ENCODE measurements at regions not wholly inside any gene's neighbourhood (a gene's known extent, or its start where the extent isn't known, plus 50 kb on each side); places are given as distances from the start of the nearest gene placed in this dataset.

DNA sequence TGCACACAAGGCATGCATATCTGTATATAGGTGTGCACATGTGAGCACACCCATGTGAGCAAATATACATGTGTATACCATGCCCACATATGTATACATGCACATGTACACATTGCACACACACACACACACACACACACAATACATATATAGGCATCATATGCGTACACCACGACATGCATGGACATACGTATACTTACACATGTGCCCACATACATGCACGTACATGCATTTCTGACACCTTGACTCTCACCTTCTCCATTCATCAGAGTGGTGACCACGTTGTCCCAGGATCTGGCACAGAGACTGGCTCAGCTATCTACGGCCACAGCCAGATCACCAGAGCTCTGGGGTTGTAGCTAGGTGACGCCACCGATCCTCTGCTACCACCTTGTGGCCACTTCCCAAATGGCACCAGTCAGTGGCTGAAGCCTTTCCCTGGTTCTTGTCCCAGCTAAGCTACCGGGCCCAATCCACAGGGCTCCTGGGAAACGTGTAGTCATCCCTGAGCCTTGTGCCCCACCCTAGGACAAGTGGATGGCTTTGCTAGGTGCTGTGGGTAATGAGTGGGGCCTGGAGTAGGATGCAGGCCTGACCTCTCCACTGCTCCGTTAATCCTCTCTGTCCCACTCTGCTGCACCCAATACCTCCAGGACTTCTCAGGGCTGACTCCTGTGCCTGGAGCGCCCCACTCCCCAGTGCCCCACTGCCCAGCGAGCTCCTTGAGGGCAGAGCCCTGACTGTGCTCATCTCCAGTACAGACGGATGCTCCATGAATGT lies 194.4 kb downstream of the RGS3 start:
- Histone ChIP-seq H3K36me3 (ENCODE audit: insufficient read depth, low read length) (no peaks in the 10 kb centered on the region), H3K4me1 (ENCODE audit: insufficient read depth, low read length) (peaks cover 4% of the 10 kb centered on the region; the same call in 1 of the 2 replicates), H3K9me3 (ENCODE audit: control insufficient read depth, insufficient read depth, low read length) (no peaks in the 10 kb centered on the region), H3K9ac (ENCODE audit: low read depth, low read length) (no peak overlapping the region)

DNA sequence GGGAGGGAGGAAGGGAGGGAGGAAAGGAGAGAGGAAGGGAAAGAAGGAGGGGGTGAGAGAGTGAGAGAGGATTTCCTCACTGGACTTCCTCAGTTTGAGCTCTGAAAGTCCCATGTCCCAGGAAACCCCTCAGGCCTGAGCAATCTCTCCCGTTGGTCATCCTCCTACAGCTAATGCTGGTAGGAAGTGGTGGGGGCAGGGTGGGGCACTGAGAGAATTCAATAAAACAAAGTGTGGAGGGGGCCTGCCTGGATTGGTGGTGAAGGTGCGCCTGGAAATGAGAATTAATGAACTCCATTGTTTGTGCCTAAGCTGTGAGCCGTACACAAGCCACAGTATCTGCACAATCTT lies 195.0 kb downstream of the RGS3 start:
- Histone ChIP-seq H3K9ac (ENCODE audit: low read depth, low read length) (no peak overlapping the region), H3K4me1 (ENCODE audit: insufficient read depth, low read length) (peaks cover 4% of the 10 kb centered on the region; the same call in 1 of the 2 replicates), H3K9me3 (ENCODE audit: control insufficient read depth, insufficient read depth, low read length) (no peaks in the 10 kb centered on the region), H3K36me3 (ENCODE audit: insufficient read depth, low read length) (no peaks in the 10 kb centered on the region)

DNA sequence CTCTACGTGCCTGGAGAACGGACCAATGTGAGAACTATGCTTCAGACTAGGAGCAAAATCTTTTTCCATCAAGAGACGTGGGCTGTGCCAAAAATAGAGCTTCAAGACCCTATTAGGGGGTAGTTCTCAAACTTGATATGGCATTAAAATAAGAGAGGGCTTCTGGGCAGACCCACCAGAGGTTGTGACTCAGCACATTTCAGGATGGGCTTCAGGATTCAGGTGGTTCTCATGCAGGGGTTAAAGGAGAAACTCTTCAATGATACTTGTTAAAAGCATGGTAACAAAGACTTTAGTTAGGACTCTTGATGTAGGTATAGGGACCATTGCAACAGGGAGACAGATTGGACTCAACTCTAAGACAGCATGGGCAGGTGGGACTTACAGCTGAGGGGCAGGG lies 195.5 kb downstream of the RGS3 start:
- Histone ChIP-seq H3K9me3 (ENCODE audit: control insufficient read depth, insufficient read depth, low read length) (no peaks in the 10 kb centered on the region), H3K36me3 (ENCODE audit: insufficient read depth, low read length) (no peaks in the 10 kb centered on the region), H3K4me1 (ENCODE audit: insufficient read depth, low read length) (peaks cover 4% of the 10 kb centered on the region; the same call in 1 of the 2 replicates), H3K9ac (ENCODE audit: low read depth, low read length) (no peak overlapping the region)

DNA sequence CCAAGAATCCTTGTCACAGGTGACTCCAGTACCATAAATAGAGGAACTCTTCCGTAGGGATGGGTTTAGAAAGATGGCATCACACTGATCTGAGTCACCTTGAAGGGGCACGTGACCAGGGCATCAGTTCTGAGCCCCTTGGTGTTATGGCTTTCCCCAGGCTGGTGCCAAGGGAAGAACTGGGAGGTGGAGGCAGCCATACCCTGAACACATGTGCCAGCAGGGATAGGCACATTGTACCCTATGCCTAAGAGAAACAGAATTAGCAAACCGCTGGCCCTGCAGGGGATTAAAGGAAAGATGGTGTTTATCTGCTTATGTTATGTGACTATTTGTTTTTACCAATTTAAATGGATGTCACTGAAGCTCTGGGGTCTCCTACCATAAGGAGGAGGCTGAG lies 196.2 kb downstream of the RGS3 start:
- Histone ChIP-seq H3K9me3 (ENCODE audit: control insufficient read depth, insufficient read depth, low read length) (no peaks in the 10 kb centered on the region), H3K36me3 (ENCODE audit: insufficient read depth, low read length) (no peaks in the 10 kb centered on the region), H3K9ac (ENCODE audit: low read depth, low read length) (no peak overlapping the region), H3K4me1 (ENCODE audit: insufficient read depth, low read length) (peaks cover 4% of the 10 kb centered on the region; the same call in 1 of the 2 replicates)

DNA sequence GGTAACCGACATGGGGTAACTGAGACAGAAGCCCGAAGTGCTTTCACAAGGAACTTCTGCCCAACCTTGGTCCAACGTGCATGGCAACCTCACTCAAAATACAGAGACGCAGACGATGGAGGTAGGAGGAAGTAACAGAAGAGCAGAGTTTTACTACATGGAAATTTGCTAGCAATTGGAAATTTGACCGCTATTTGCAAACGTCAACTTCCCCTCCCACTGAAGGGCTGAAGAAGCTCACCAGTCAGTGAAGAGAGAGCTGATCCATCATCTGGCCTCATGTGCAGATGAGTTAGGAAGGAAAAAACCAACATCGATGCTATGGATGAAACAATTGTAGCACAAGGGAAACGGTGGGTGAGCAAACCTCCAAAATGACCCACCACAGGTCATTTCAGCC lies 196.7 kb downstream of the RGS3 start:
- no peaks in the 10 kb centered on the region for H3K9me3 ChIP-seq (ENCODE audit: control insufficient read depth, insufficient read depth, low read length)
- H3K4me1 ChIP-seq (ENCODE audit: insufficient read depth, low read length): peaks cover under 1% of the 10 kb centered on the region; the same call in 1 of the 2 replicates
- H3K9ac ChIP-seq (ENCODE audit: low read depth, low read length): no peak overlapping the region
- H3K36me3 ChIP-seq (ENCODE audit: insufficient read depth, low read length): no peaks in the 10 kb centered on the region

DNA sequence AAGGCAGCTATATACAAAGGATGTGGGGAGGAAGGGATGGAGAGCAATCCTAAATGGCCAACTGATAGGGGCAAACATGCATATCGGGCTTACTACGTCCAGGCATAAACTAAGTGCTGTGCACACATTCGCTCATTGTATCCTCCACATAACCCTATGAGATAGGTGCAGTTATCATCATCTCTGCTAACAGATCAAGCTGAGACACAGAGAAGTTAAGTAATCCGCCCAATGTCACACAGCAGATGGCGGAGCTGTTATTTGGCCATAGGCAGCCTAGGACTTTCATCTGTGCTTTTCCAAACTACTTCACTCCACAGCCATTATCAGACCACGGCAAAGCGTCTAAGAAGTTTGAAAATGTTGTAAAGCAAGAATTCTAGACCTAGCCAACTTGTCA lies 197.5 kb downstream of the RGS3 start:
- no peaks in the 10 kb centered on the region for H3K9me3 ChIP-seq (ENCODE audit: control insufficient read depth, insufficient read depth, low read length)
- H3K4me1 ChIP-seq (ENCODE audit: insufficient read depth, low read length): no peaks in the 10 kb centered on the region; the same call in 1 of the 2 replicates

DNA sequence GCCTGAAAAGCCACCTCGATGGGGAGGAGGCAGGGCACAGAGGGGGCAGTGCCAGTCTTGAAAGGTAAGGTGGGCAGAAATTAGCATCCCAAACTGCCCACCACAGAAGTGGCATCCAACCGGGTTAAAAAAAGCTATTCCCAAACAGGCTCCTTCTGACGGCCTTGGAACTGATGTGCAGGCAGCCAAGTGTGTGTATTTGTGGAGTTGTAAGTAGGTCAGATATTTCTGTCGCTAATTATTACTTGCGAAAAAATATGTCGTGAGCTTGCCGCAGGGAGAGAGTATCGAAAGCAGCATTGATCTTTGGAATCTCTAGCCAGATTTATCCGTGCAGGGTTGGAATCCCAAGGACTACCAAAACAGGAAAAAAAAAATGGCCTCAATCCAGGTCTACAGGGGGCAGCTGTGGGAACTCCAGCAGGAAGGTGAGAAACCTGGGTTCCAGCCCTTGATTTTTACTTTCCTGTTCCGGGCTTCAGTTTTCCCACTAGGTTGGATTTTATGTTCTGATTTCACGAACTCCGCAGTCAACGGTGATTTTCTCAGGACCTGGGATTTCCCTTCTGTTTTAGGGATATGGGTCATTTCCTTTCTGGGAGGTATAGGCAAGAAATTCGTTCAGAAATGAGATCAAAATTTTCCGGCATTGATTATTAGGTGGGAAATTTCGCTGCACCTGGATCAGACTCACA lies 200.8 kb downstream of the RGS3 start:
- no peaks in the 10 kb centered on the region for H3K9me3 ChIP-seq (ENCODE audit: control insufficient read depth, insufficient read depth, low read length)
- H3K4me1 ChIP-seq (ENCODE audit: insufficient read depth, low read length): no peaks in the 10 kb centered on the region
- no peaks in the 10 kb centered on the region for H3K36me3 ChIP-seq (ENCODE audit: insufficient read depth, low read length)
- H3K9ac ChIP-seq (ENCODE audit: low read depth, low read length): no peak overlapping the region

More for the DNA sequence above, 197.5 kb downstream of the RGS3 start:
- H3K9ac ChIP-seq (ENCODE audit: low read depth, low read length): no peak overlapping the region
- no peaks in the 10 kb centered on the region for H3K36me3 ChIP-seq (ENCODE audit: insufficient read depth, low read length)

DNA sequence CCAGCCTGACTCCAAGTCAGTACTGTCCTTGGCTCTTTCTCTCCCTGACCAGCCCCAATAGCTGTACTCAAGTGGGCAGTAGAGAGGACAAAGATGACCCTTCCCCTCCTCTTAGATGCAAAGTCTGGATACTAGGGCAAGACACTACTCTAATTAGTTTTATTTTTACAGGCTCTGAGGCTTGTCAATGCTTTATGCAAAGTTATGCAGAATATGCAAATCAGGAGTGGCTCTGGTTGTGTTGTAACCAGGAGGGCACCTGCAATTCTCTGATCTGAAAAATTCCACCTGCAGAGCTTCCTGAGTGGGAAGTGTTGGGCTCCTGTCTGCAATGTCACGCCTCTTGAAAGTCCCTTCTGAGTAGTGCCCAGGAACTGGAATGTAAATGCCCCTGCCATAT lies 201.5 kb downstream of the RGS3 start:
- Histone ChIP-seq H3K4me1 (ENCODE audit: insufficient read depth, low read length) (no peaks in the 10 kb centered on the region), H3K36me3 (ENCODE audit: insufficient read depth, low read length) (no peaks in the 10 kb centered on the region), H3K9ac (ENCODE audit: low read depth, low read length) (no peak overlapping the region), H3K9me3 (ENCODE audit: control insufficient read depth, insufficient read depth, low read length) (no peaks in the 10 kb centered on the region)

DNA sequence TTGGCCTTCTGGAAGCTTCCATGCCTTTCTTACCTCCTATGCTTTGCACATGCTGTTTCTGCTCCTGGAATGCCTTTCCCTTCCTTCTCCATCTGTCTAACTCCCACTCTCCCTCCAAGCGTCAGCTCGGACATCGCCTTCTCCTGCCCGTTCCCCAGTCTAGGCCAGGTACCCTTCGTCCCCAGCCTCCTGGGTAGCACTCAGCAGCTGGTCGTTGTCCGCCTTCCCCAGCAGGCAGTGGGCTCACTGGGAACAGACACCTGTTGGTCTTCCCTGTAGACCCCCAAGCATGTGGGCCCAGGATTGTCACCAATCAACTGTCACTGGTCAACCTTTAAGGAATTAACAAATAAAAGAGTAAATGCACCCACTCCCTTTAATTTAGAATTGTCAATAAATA lies 202.2 kb downstream of the RGS3 start:
- Histone ChIP-seq H3K4me1 (ENCODE audit: insufficient read depth, low read length) (no peaks in the 10 kb centered on the region), H3K9me3 (ENCODE audit: control insufficient read depth, insufficient read depth, low read length) (no peaks in the 10 kb centered on the region), H3K36me3 (ENCODE audit: insufficient read depth, low read length) (no peaks in the 10 kb centered on the region), H3K9ac (ENCODE audit: low read depth, low read length) (no peak overlapping the region)

DNA sequence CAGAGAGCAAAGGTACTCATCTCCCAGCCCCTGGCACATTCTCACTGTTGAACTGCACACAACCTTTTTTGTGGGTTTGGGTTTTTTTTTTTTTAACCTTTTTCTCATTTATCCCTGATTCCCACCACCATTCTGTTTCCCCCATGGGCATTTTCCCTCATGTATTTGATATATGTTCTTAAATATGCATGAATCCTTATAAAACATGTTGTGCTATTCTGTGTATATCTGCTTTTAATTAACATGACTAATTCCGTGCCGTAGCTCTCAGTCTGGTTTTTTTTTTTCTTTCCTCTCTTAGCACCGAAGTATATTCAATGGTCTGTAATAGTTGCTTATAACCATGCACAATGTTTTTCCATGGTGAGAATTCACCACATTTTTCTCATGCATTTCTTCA lies 204.5 kb downstream of the RGS3 start:
- H3K4me1 ChIP-seq (ENCODE audit: insufficient read depth, low read length): no peaks in the 10 kb centered on the region
- H3K9ac ChIP-seq (ENCODE audit: low read depth, low read length): no peak overlapping the region
- no peaks in the 10 kb centered on the region for H3K9me3 ChIP-seq (ENCODE audit: control insufficient read depth, insufficient read depth, low read length)
- H3K36me3 ChIP-seq (ENCODE audit: insufficient read depth, low read length): no peaks in the 10 kb centered on the region

DNA sequence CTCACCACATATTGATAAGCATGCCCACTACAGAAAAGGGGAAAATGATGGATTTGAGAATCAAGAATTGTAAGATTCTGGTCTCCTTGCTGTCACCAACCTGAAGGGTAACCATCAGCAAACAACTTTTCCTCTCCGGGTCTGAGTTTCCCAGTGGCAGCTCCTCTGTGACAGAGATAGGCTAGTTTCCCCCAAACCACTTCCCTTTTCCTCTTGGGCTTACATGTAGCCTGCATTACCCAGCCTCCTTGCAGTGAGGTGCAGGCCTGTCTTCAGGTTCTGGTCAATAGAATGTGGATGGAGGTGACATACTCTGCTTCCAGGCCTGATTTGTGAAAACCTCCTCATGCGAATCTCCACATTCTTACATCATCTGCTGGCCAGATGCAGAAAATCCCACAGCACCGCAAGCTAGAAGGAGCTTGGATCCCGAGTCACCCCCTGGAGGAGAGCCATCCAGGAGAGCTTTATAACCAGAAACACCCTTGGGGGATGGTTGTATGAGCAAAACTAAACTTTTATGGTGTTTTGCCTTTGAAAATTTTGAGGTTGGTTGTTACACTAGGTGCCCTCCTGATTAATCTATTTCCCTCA lies 206.1 kb downstream of the RGS3 start:
- H3K9ac ChIP-seq (ENCODE audit: low read depth, low read length): no peak overlapping the region

DNA sequence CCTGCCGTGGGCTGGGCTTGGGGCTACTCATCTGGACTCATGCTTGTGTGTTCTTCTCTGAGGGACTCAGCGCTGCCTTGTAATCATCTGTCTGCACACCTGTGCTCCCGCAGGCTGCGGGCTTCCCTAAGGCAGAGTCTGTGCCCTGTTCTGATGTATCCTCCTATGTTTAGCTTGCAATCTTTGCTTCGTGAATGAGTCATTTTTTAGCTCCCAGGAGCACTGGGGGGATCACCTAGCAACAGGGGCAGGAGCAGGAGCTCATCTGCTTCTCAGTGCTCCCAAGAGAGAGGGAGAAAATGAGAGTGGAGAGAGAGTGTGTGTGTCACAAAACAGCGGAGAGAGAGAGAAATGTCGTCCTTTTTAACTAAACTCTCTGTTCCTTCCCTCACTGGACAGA lies 202.4 kb upstream of the ZNF618 start:
- H3K36me3 ChIP-seq (ENCODE audit: insufficient read depth, low read length): no peaks in the 10 kb centered on the region
- H3K9ac ChIP-seq (ENCODE audit: low read depth, low read length): no peak overlapping the region
- no peaks in the 10 kb centered on the region for H3K9me3 ChIP-seq (ENCODE audit: control insufficient read depth, insufficient read depth, low read length)
- no peaks in the 10 kb centered on the region; the same call in 1 of the 2 replicates for H3K4me1 ChIP-seq (ENCODE audit: insufficient read depth, low read length)

More for the DNA sequence above, 206.1 kb downstream of the RGS3 start:
- no peaks in the 10 kb centered on the region; the same call in 1 of the 2 replicates for H3K4me1 ChIP-seq (ENCODE audit: insufficient read depth, low read length)
- no peaks in the 10 kb centered on the region for H3K9me3 ChIP-seq (ENCODE audit: control insufficient read depth, insufficient read depth, low read length)
- no peaks in the 10 kb centered on the region for H3K36me3 ChIP-seq (ENCODE audit: insufficient read depth, low read length)

DNA sequence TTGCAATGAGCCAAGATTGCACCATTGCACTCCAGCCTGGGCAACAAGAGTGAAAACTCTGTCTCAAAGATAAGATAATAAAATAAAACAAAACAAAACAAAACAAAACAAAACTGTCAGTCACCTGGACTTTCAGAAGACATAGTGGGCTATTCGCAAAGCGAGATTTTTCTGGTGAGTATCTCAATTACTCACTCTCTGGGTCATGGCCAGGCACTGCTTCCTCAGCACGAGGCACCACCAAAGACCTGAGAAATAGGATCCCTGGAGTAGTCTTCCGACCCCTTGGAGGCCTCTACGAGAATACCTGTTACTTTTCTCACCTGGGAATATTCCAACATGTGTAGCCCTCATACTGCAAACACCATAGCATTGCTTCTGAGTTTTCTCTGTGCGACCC lies 201.7 kb upstream of the ZNF618 start:
- H3K9ac ChIP-seq (ENCODE audit: low read depth, low read length): no peak overlapping the region

DNA sequence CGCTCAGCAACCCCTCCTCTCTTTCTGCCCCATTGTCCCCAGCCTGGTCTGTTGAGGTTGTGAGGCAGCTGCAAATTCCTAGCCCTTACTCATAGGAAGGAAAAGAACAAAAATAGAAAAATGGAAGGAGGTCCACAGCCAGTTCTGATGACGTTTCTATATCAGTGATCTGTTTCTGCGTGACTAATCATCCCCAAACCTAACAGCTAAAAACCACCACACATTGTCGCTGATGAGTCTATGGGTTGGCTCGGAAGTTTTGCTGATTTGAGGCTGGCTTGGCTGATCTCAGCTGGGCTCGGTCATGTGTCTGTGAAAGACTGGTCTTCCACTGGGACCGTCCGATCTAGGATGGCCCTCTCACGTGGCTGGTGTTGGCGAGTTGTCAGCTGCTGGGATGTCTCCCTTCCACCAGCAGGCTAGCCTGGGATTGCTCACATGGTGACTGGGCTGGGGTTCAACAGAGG lies 200.6 kb upstream of the ZNF618 start:
- Histone ChIP-seq H3K4me1 (ENCODE audit: insufficient read depth, low read length) (no peaks in the 10 kb centered on the region; the same call in 1 of the 2 replicates), H3K9ac (ENCODE audit: low read depth, low read length) (no peak overlapping the region), H3K9me3 (ENCODE audit: control insufficient read depth, insufficient read depth, low read length) (no peaks in the 10 kb centered on the region), H3K36me3 (ENCODE audit: insufficient read depth, low read length) (no peaks in the 10 kb centered on the region)

More for the DNA sequence above, 201.7 kb upstream of the ZNF618 start:
- Histone ChIP-seq H3K4me1 (ENCODE audit: insufficient read depth, low read length) (no peaks in the 10 kb centered on the region; the same call in 1 of the 2 replicates), H3K36me3 (ENCODE audit: insufficient read depth, low read length) (no peaks in the 10 kb centered on the region), H3K9me3 (ENCODE audit: control insufficient read depth, insufficient read depth, low read length) (no peaks in the 10 kb centered on the region)

All from ES-I3 (cell line).